HG02610 (cell line): ENCODE measurements at regions not wholly inside any gene's neighbourhood (a gene's known extent, or its start where the extent isn't known, plus 50 kb on each side); places are given as distances from the start of the nearest gene placed in this dataset.
"Not testable (repeated sequence)": the region's sequence is repeated elsewhere in the genome, so short reads cannot be mapped to it uniquely, and the experiment has no call there.

Experiments used
- ATAC-seq: cut with Tn5 transposase; IDR thresholded peaks from one replicate; pipeline ENCODE4 v1.9.1; 2021; ENCODE audit warnings: mild to moderate bottlenecking, moderate library complexity; ENCODE audit not compliant: unreplicated experiment

- ATAC-seq, result no peak
Observed at GRCh38 chr4:23114538-23114937, 421.8 kb downstream of the GBA3 start.

DNA sequence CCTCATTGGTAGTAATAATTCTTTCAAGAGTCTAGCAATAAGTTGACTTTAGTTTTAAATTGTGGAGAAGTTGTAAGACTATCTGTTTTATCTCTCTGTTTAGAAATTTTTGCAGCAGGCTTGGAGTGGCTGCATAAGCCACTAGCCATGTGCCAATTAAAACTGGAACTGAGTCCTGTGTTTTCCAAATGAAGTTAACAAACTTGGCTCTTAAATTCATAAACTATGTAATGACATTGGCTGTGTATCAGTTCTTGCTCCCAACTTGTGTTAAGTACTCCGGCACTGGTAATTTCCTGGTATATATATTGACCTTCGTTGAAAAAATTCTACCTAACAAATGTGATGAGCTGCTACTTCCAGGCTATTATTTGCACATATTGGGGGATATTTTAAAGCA is 420.4 kb downstream of the GBA3 start:
- no peak for ATAC-seq

DNA sequence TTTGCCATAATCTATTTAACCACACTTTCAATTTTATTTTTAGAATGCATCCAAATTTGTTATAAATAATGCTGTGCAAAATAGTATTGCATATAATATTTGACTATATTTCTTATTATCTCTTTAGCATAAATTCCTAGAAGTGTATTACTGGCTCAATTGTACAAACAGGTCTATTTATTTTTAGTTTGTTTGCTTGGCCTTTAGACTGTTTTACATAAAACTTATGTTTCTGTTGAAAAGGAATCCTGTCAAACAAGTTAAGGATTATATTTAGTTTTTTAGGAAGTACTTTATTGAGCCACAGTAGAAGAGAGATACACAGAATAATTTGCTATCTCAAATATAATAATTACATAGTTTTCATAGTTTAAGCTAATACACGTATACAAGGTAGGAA is 413.8 kb downstream of the GBA3 start:
- ATAC-seq, result no peak

DNA sequence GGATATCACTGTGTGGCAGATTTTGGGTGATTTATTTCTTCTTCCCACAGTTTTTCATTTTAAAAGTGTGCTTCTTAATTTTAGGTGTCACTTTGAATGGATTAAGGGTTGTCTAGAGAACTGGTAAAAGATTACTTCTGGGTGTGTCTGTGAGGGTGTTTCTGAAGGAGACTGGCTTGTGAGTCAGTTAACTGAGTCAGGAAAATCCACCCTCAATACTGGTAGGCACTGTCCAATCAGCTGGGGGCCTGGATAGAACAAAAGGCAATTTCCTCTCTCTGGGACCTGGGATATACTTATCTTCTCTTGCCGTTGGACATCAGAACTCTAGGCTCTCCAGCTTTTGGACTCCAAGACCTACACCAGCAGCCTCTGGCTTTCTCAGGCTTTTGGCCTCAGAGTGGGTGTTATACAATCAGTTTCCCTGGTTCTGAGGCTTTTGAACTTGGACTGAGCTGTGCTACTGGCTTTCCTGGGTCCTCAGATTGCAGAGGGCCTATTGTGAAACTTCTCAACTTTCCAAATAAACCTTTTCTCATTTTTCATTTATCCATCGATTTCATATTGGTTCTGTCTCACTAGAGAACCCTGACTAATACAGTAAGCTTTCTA is 413.1 kb downstream of the GBA3 start:
- no peak for ATAC-seq

- no peak for ATAC-seq
Observed at GRCh38 chr4:23097251-23097650, 404.5 kb downstream of the GBA3 start.

DNA sequence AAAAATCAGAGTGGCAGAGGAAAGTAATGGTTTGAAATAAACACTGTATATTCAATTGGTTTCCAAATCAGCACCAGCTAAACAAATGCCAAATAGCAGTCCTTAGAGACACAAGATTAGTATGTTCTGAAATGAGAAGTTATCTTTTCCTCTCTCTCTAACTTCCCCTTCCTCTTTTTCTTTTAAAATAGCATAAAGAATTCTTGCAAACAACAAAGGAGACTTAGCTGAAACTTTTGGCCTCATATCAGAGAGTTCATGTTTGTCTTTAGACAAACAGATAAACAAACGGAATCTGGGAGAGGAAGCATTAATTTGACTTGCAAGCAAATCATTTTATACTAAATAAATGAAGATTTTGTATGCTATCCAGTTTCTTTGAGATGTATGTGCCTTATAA is 399.0 kb downstream of the GBA3 start:
- no peak for ATAC-seq

- no peak for ATAC-seq
Observed at GRCh38 chr4:23085249-23085568, 392.5 kb downstream of the GBA3 start.

DNA sequence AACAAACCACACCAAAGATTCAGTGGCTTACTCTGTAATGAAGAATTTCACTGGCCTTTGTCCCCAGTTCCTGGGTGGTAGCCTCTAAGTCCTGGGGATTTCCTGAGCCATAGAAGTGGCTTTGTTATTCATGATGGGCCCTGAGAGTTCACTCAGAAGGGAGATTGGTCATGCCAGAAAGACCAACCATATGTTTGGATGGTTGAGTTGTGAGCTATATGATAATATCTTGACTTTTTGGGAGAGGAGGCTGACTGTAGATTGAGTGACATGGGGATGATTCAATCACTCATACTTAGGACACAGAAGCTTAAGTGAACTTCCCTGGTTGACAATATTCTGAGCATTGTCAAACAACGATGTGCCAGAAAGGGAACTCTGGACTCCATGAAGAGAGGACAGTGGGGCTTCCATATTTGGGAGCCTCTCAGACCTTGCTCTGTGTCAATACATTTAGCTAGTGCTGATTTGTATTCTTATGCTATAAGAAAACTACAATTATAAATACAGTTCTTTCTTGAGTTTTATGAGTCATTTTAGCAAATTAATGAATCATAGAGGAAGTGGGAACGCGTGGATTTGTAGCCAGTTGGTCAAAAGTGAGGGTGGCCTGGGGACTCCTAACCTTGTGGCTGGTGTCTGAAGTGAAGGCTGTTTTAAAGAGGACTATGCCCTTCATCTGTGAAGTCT is 392.0 kb downstream of the GBA3 start:
- ATAC-seq, result no peak

DNA sequence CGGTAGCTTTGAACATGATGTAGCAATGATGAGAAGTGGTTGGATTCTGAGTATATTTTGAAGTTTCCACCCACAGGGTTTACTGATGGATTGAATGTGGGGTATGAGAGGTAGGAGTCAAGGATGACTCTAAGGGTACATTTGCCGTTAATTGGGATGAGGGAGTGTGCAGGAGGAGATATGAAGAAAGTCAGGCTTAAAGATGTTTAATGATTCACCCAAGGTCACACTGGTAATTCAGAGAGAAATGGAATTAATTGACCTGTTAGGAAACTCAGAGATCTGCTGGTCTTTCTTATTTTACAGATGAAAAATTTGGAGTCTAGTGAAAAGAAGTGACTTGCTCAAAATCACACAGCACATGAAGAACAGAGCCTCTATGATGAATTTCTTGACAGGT is 390.7 kb downstream of the GBA3 start:
- no peak for ATAC-seq

DNA sequence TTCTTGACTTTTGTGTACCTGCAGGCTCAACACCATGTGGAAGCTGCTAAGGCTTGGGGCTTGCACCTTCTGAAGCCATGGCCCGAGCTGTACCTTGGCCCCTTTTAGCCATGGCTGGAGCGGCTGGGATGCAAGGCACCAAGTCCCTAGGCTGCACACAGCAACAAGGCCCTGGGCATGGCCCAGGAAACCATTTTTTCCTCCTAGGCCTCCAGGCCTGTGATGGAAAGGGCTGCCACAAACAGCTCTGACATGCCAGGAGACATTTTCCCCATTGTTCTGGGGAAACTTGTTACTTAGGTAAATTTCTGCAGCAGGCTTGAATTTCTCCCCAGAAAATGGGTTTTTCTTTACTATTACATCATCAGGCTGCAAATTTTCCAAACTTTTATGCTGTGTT is 387.4 kb downstream of the GBA3 start:
- ATAC-seq, result not testable (repeated sequence)

DNA sequence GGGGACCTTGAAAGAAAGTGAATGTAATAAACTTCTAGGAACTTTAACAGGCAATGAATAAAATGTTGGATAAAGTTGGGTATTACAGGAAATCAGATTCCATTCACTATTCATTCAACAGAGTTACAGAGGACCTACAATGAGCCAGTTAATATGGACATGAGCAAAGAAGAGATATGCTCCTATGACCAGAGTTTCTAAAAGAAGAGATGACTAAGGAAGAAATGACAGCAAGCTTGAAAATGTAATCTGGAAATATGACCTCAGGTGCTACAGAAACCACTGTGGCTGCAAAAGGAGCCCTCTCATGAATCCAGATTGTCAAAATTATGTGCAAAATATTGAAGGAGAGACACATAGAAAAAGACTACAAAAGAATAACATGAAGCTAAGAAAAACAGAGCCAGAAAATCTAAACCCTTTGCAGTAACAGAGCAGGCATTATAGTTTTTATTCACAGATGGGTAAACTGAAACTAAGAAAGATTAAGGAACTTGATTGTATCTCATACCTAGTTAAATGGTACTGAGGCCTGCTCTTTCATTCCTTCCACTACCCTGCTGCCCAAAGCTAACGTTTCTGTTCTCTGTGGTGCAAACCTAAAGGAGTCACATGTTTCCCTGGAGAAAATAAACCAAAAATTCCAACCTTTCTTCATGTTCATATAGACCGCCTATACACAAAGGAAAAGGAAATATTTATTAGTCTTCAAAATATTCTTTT is 378.3 kb downstream of the GBA3 start:
- no peak for ATAC-seq

GRCh38 chr4:23068756-23069155 is 376.0 kb downstream of the GBA3 start:
- no peak for ATAC-seq

DNA sequence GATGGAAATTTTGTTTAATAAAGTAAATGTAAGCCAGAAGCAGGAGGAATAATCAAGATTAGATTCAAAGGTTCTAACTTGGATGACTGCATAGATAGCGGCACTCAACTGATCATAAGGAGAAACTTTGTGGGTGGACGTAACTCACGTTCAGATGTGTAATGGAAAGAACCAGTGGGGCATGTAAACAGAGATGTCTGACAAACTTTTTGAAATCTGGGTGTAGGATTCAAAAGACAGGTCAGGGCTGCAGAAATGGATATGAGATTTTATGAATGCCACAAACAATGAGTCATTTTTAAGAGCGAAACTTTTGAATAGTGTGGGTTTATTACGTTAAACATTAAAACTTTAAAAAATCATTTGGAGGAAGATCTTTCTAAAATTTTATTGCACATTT is 375.6 kb downstream of the GBA3 start:
- ATAC-seq, result no peak

DNA sequence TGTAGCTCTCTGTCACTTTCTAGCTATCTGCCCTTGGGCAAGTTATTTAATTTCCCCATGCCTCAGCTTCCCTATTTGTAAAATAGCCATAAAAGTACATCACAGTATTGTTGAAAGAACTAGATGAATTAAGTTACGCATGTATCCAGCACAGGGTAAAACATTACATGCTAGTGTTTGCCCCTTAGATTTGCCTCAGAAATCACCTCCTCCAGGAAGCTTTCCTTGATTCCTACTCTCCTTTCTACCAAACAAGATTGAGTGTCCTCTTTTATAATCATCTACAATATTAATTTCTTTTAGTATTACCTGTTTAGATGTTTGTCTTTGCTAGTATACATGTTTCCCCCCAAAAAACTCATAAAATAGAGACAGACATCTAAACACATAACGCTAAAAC is 369.5 kb downstream of the GBA3 start:
- no peak for ATAC-seq

DNA sequence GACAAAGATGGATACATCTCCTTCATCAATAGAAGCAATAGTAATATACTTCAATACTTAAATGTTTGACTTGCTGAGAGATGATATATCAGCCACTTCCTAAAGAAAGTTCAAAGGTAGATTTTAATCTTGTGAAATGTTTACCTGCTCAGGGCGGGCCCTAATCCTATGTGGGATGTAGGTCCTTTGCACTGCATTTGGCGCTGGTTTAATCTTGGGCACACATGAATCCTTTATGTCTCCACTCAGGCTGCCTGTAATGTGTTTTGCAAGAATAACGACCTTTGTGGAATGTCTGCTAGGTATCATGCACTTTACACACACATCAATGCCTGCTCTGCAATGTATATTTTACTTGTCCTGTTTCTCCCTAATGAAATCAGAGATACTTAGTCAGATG is 368.7 kb downstream of the GBA3 start:
- ATAC-seq, result no peak

DNA sequence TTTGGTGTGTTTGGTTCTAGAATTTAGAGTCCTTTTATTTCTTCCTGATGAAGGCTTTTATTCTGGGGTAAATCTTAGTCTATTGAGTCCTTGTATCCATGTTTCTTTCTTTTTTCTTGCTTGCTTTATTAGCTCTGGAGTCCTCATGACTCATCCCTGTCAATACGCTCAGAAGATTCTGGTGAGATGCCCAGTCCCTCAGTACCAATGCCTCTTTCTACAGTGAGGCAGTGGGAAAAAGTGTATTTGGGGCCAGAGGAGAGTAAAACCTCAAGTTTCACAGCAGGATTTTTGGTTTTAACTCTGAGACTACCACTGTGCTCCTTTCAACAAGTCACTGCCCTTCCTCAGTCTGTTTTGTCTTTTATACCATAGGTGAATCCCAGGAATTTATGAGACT is 368.0 kb downstream of the GBA3 start:
- no peak for ATAC-seq

GRCh38 chr4:23058165-23058776 is 365.5 kb downstream of the GBA3 start:
- no peak for ATAC-seq

- ATAC-seq, result no peak
Observed at GRCh38 chr4:23041501-23041900, 348.8 kb downstream of the GBA3 start.

DNA sequence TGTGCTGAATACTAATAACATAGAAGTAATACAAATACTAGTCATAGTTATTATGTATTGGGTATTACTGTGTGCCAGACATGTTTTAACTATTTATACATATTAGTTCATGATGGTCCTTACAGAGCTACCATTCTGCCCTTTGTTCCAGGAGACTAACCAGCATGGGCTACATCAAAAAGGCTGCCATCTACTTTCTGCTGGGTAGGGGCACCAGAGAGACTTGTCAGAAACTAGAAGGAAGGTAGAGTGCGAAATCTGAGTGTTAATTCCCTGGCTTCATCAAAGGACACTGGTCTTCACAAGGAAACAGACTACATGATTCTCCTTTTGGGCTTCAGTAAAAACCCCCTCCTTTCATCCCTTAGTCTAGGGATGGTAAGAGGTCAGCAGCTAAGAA is 347.8 kb downstream of the GBA3 start:
- no peak for ATAC-seq

DNA sequence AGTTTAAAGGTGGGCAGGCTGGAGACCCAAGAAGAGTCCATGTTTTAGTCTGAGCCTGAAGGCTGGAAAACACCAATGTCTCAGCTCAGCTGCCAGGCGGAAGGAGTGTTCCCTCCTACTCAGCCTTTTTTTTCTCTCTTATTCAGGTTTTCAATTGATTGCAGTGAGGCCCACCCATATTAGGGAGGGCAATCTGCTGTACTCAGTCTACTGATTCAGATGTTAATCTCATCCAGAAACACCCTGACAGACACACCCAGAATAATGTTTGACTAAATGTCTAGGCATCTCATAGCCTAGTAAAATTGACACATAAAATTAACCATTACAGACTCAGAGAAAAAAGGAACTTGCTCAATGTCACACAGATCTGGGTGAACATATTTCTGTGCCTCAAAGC is 347.1 kb downstream of the GBA3 start:
- ATAC-seq, result no peak

DNA sequence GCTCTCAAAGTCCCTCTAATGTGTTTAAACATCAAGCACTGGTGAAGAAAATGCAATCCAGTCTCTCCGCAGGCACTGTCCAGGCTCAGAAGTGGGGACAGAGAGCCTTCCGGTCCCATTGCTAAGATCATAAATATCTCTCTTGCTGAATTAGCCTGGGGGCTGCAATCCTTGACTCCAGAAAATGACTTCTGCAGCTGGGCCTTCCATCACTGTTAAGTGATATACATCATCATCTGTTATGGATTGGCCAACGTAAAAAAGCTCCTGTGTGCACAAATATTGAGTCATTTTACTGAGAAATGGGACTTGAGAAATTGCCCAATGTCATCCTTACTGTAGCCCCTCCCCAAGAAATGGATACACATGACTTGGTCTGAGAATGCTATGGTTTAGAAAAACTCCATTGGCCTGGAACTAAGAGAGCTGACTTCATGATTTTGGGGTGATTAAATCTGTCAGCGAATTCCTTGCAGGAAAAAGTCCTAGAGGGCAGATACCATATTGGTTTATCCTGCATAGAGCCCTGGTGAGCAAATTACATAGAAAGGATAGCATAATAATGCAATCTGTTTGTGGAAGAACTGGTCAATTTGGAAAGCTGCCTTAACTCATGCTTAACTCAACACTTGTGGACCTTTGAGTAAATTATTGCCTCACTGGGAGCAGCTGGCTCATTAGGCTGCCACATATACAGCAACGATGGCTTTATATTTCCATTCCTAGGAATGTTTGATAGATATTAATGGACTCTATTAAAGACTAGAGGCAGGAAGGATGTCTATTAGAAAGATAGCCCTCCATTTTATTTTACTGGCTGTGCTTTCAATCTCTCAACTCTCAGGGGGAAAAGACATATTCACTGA is 346.1 kb downstream of the GBA3 start:
- no peak for ATAC-seq
